ENCODE measurements at regions not wholly inside any gene's neighbourhood (a gene's known extent, or its start where the extent isn't known, plus 50 kb on each side); places are given as distances from the start of the nearest gene placed in this dataset.
A peak's percentile ranks its signal among the peaks of the same experiment; 100 is the strongest.
"Not testable (repeated sequence)": the region's sequence is repeated elsewhere in the genome, so short reads cannot be mapped to it uniquely, and the experiment has no call there.

GRCh38 chr1:116819081-116819480 lies 64.9 kb downstream of the CD2 start:
- DNase-seq: no peak

- DNase-seq: no peak
These were observed 66.1 kb downstream of the CD2 start for GRCh38 chr1:116820369-116820768.

- DNase-seq: no peak
These were observed 67.5 kb downstream of the CD2 start for GRCh38 chr1:116821763-116822162.

GRCh38 chr1:116824631-116825206 lies 70.5 kb downstream of the CD2 start:
- DNase-seq: no peak

GRCh38 chr1:116825207-116825719 lies 71.0 kb downstream of the CD2 start:
- no peak for DNase-seq

GRCh38 chr1:116825720-116826438 lies 71.6 kb downstream of the CD2 start:
- no peak for DNase-seq

GRCh38 chr1:116826818-116827606 lies 72.8 kb downstream of the CD2 start:
- peak in 1 of 2 donors; percentile 49 for DNase-seq

GRCh38 chr1:116827607-116828105 lies 73.4 kb downstream of the CD2 start:
- DNase-seq: no peak

- DNase-seq: no peak
These were observed 77.3 kb upstream of the PTGFRN start for GRCh38 chr1:116832308-116832931.

- no peak for DNase-seq
These were observed 76.7 kb upstream of the PTGFRN start for GRCh38 chr1:116832932-116833578.

- no peak for DNase-seq
These were observed 76.0 kb upstream of the PTGFRN start for GRCh38 chr1:116833718-116834117.

GRCh38 chr1:116834595-116834994 lies 75.1 kb upstream of the PTGFRN start:
- DNase-seq: no peak

- no peak for DNase-seq
These were observed 74.6 kb upstream of the PTGFRN start for GRCh38 chr1:116835161-116835560.

GRCh38 chr1:116836099-116836498 lies 73.6 kb upstream of the PTGFRN start:
- DNase-seq: no peak

- no peak for DNase-seq
These were observed 68.0 kb upstream of the PTGFRN start for GRCh38 chr1:116841569-116842344.

GRCh38 chr1:116842654-116843053 lies 67.1 kb upstream of the PTGFRN start:
- DNase-seq: no peak

- no peak for DNase-seq
These were observed 64.9 kb upstream of the PTGFRN start for GRCh38 chr1:116844775-116845174.

GRCh38 chr1:116847190-116847589 lies 62.5 kb upstream of the PTGFRN start:
- no peak for DNase-seq

- no peak for DNase-seq
These were observed 61.8 kb upstream of the PTGFRN start for GRCh38 chr1:116847688-116848531.

GRCh38 chr1:116850436-116850835 lies 59.3 kb upstream of the PTGFRN start:
- no peak for DNase-seq

GRCh38 chr1:116851189-116851588 lies 58.5 kb upstream of the PTGFRN start:
- DNase-seq: not testable (repeated sequence)
